Cardiac muscle cell (in vitro differentiated cells and primary cell): ENCODE measurements at regions not wholly inside any gene's neighbourhood (a gene's known extent, or its start where the extent isn't known, plus 50 kb on each side); places are given as distances from the start of the nearest gene placed in this dataset.

Experiments
- DNase-seq, 2 donors: peaks; one replicate each; pipeline versions ENCODE4 v3.0.0 to v3.0.0-alpha.2; 2010 to 2017; ENCODE audit warnings: low read depth in 1 of 2, low spot score in 1 of 2
- H3K27ac ChIP-seq: fragments of 200-600 bp; sonication (generic); 2 replicates; pipeline ENCODE4 v1.5.1; 2016
- H3K27me3 ChIP-seq: fragments of 200-600 bp; sonication (generic); 2 replicates; pipeline ENCODE4 v1.6.0; 2016; ENCODE audit warnings: control low read depth
- H3K36me3 ChIP-seq: fragments of 200-600 bp; sonication (generic); 2 replicates; pipeline ENCODE4 v1.5.1; 2016; ENCODE audit warnings: control low read depth
- H3K4me1 ChIP-seq: fragments of 200-600 bp; sonication (generic); 2 replicates; pipeline ENCODE4 v1.8.1; 2017; ENCODE audit warnings: low read depth, mild to moderate bottlenecking, mixed run types
- H3K4me3 ChIP-seq: fragments of 200-600 bp; sonication (generic); 2 replicates; pipeline ENCODE4 v1.5.1; 2016; ENCODE audit warnings: mild to moderate bottlenecking
- H3K9me3 ChIP-seq: fragments of 200-600 bp; sonication (generic); 2 replicates; pipeline ENCODE4 v1.5.1; 2017; ENCODE audit warnings: low read depth, mild to moderate bottlenecking, control low read depth
- CTCF ChIP-seq: IDR thresholded peaks from 2 replicates; pipeline ENCODE4 v1.5.1; 2012; ENCODE audit warnings: low read depth, mild to moderate bottlenecking, low read length

GRCh38 chr12:25775968-25776367 lies 182.5 kb upstream of the RASSF8 start:
- no peaks in the 10 kb centered on the region for H3K27me3 ChIP-seq
- H3K4me1 ChIP-seq, result peaks cover 5% of the 10 kb centered on the region
- H3K9me3 ChIP-seq, result no peaks in the 10 kb centered on the region
- no peak overlapping the region for H3K27ac ChIP-seq
- peak in 1 of 2 donors; percentile 23 for DNase-seq
- no peak for TF ChIP-seq CTCF
- no peaks in the 10 kb centered on the region for H3K36me3 ChIP-seq
- H3K4me3 ChIP-seq, result no peak overlapping the region

GRCh38 chr12:25780771-25781170 lies 177.7 kb upstream of the RASSF8 start:
- Histone ChIP-seq H3K36me3 (no peaks in the 10 kb centered on the region), H3K27ac (no peak overlapping the region), H3K9me3 (no peaks in the 10 kb centered on the region), H3K27me3 (no peaks in the 10 kb centered on the region), H3K4me3 (no peak overlapping the region), H3K4me1 (peaks cover 5% of the 10 kb centered on the region)
- DNase-seq, result no peak
- no peak for TF ChIP-seq CTCF

- no peak for TF ChIP-seq CTCF
- Histone ChIP-seq H3K4me3 (no peak overlapping the region), H3K9me3 (no peaks in the 10 kb centered on the region), H3K27me3 (no peaks in the 10 kb centered on the region), H3K27ac (no peak overlapping the region), H3K36me3 (no peaks in the 10 kb centered on the region), H3K4me1 (peaks cover under 1% of the 10 kb centered on the region)
- no peak for DNase-seq
These were observed 177.2 kb upstream of the RASSF8 start for GRCh38 chr12:25781232-25781631.

GRCh38 chr12:25783566-25783965 lies 174.9 kb upstream of the RASSF8 start:
- H3K27me3 ChIP-seq, result no peaks in the 10 kb centered on the region
- no peak for TF ChIP-seq CTCF
- DNase-seq, result no peak

GRCh38 chr12:25784669-25785068 lies 173.8 kb upstream of the RASSF8 start:
- Histone ChIP-seq H3K4me3 (no peak overlapping the region), H3K9me3 (no peaks in the 10 kb centered on the region), H3K27ac (no peak overlapping the region), H3K4me1 (peaks cover 10% of the 10 kb centered on the region), H3K36me3 (no peaks in the 10 kb centered on the region), H3K27me3 (no peaks in the 10 kb centered on the region)
- TF ChIP-seq CTCF, result no peak
- no peak for DNase-seq

More at GRCh38 chr12:25783566-25783965, 174.9 kb upstream of the RASSF8 start:
- Histone ChIP-seq H3K4me1 (peaks cover under 1% of the 10 kb centered on the region), H3K36me3 (no peaks in the 10 kb centered on the region), H3K27ac (no peak overlapping the region), H3K9me3 (no peaks in the 10 kb centered on the region), H3K4me3 (no peak overlapping the region)

GRCh38 chr12:25785134-25785533 lies 173.3 kb upstream of the RASSF8 start:
- no peak overlapping the region for H3K27ac ChIP-seq
- H3K9me3 ChIP-seq, result no peaks in the 10 kb centered on the region
- H3K4me1 ChIP-seq, result peaks cover 10% of the 10 kb centered on the region
- H3K36me3 ChIP-seq, result no peaks in the 10 kb centered on the region
- no peak overlapping the region for H3K4me3 ChIP-seq
- DNase-seq, result no peak
- H3K27me3 ChIP-seq, result no peaks in the 10 kb centered on the region
- no peak for TF ChIP-seq CTCF
